OCI-LY7 (cell line): ENCODE measurements at regions not wholly inside any gene's neighbourhood (a gene's known extent, or its start where the extent isn't known, plus 50 kb on each side); places are given as distances from the start of the nearest gene placed in this dataset.

ENCODE experiments used
- EZH2phosphoT487 ChIP-seq: fragments of 200-600 bp; sonication (generic); IDR thresholded peaks from 2 replicates; pipeline ENCODE4 v1.6.1; 2018; ENCODE audit warnings: low read depth, borderline replicate concordance, mild to moderate bottlenecking, mixed run types, antibody characterized with exemption, low read length, moderate library complexity, mixed read lengths
- TF ChIP-seq, protein P1 (sequence below): fragments of 200-600 bp; sonication (generic); conservative IDR thresholded peaks from 2 replicates; pipeline ENCODE4 v1.5.1; 2014; ENCODE audit warnings: mild to moderate bottlenecking, antibody characterized with exemption, low read length, moderate library complexity, mixed read lengths

DNA sequence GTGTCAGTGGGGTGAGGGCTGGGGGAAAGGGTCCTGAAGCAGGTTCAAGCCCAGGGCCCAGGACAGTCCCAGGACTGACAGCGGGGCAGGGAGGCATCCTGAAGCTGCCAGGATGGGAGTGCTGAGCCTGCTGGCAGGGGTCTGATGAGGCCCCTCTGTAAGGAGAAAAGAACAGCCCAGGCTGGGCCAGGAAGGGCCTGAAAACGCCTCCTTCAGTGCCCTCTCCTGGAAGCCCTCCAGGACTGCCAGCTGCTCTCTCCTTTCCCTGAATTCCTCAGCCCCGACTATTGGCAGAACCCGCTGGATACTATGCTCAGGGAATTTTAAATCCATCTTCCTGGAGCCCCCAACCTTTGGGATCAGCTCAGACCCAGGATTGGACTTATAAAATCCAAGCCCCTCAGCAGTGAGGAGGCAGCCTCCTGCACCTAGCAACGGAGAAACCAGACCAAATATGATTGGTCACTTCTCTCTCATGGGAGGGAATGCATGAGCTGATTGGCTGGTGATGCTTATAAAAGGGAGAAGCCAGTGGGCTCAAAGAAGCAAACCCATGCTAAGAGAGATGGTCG lies 203.5 kb upstream of the LINGO1 start:
- TF ChIP-seq, protein P1, sequence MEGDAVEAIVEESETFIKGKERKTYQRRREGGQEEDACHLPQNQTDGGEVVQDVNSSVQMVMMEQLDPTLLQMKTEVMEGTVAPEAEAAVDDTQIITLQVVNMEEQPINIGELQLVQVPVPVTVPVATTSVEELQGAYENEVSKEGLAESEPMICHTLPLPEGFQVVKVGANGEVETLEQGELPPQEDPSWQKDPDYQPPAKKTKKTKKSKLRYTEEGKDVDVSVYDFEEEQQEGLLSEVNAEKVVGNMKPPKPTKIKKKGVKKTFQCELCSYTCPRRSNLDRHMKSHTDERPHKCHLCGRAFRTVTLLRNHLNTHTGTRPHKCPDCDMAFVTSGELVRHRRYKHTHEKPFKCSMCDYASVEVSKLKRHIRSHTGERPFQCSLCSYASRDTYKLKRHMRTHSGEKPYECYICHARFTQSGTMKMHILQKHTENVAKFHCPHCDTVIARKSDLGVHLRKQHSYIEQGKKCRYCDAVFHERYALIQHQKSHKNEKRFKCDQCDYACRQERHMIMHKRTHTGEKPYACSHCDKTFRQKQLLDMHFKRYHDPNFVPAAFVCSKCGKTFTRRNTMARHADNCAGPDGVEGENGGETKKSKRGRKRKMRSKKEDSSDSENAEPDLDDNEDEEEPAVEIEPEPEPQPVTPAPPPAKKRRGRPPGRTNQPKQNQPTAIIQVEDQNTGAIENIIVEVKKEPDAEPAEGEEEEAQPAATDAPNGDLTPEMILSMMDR, result no peak
- no peak for TF ChIP-seq EZH2phosphoT487
